Mesothelial cell of epicardium (in vitro differentiated cells): ENCODE measurements at regions not wholly inside any gene's neighbourhood (a gene's known extent, or its start where the extent isn't known, plus 50 kb on each side); places are given as distances from the start of the nearest gene placed in this dataset.

Source experiments
- DNase-seq, 2 experiments: peaks; one replicate each; pipeline ENCODE4 v3.0.0; 2021; ENCODE audit warnings: low spot score in 2 of 2; ENCODE audit not compliant: unreplicated experiment in 2 of 2
- H3K27ac Mint-ChIP-seq: 2 replicates; pipeline ENCODE4 v1.8.0; 2021; ENCODE audit warnings: mixed read lengths
- H3K27me3 Mint-ChIP-seq: 2 replicates; pipeline ENCODE4 v1.8.0; 2021; ENCODE audit warnings: low read depth, mixed read lengths
- H3K36me3 Mint-ChIP-seq: 2 replicates; pipeline ENCODE4 v1.8.0; 2021; ENCODE audit warnings: mixed read lengths
- H3K4me1 Mint-ChIP-seq: 2 replicates; pipeline ENCODE4 v1.8.0; 2021; ENCODE audit warnings: mixed read lengths
- H3K4me3 Mint-ChIP-seq: 2 replicates; pipeline ENCODE4 v1.8.0; 2021; ENCODE audit warnings: mild to moderate bottlenecking, moderate library complexity, mixed read lengths
- H3K9me3 Mint-ChIP-seq: 2 replicates; pipeline ENCODE4 v1.8.0; 2021; ENCODE audit warnings: mixed read lengths
- CTCF ChIP-seq: fragments of 200-600 bp; sonication (generic); IDR thresholded peaks from one replicate; pipeline ENCODE4 v1.5.0; 2021; ENCODE audit warnings: antibody characterized with exemption; ENCODE audit not compliant: unreplicated experiment

- H3K36me3 Mint-ChIP-seq: no peaks in the 10 kb centered on the region
- no peak overlapping the region for H3K4me3 Mint-ChIP-seq
- TF ChIP-seq CTCF: no peak
- no peaks in the 10 kb centered on the region for H3K27me3 Mint-ChIP-seq
- no peak for DNase-seq
- peaks cover 3% of the 10 kb centered on the region for H3K9me3 Mint-ChIP-seq
- H3K4me1 Mint-ChIP-seq: peaks cover 8% of the 10 kb centered on the region
- H3K27ac Mint-ChIP-seq: no peak overlapping the region
Measured at GRCh38 chr7:121563177-121563576, 167.1 kb upstream of the FAM3C start.

GRCh38 chr7:121562259-121562658, 166.2 kb upstream of the FAM3C start:
- H3K4me1 Mint-ChIP-seq: peaks cover 8% of the 10 kb centered on the region
- no peaks in the 10 kb centered on the region for H3K36me3 Mint-ChIP-seq

GRCh38 chr7:121561717-121562116, 165.6 kb upstream of the FAM3C start:
- no peak overlapping the region for H3K27ac Mint-ChIP-seq

More at GRCh38 chr7:121562259-121562658, 166.2 kb upstream of the FAM3C start:
- Mint-ChIP-seq H3K9me3 (no peaks in the 10 kb centered on the region), H3K27me3 (no peaks in the 10 kb centered on the region), H3K27ac (no peak overlapping the region), H3K4me3 (no peak overlapping the region)
- DNase-seq: no peak
- no peak for TF ChIP-seq CTCF

GRCh38 chr7:121560267-121560990, 164.3 kb upstream of the FAM3C start:
- H3K9me3 Mint-ChIP-seq: no peaks in the 10 kb centered on the region
- no peak for DNase-seq
- peaks cover 8% of the 10 kb centered on the region for H3K4me1 Mint-ChIP-seq
- H3K4me3 Mint-ChIP-seq: no peak overlapping the region
- no peaks in the 10 kb centered on the region for H3K36me3 Mint-ChIP-seq
- H3K27me3 Mint-ChIP-seq: no peaks in the 10 kb centered on the region
- H3K27ac Mint-ChIP-seq: no peak overlapping the region
- TF ChIP-seq CTCF: no peak

More at GRCh38 chr7:121561717-121562116, 165.6 kb upstream of the FAM3C start:
- DNase-seq: no peak
- H3K27me3 Mint-ChIP-seq: no peaks in the 10 kb centered on the region
- no peak overlapping the region for H3K4me3 Mint-ChIP-seq
- no peaks in the 10 kb centered on the region for H3K9me3 Mint-ChIP-seq
- H3K36me3 Mint-ChIP-seq: no peaks in the 10 kb centered on the region
- no peak for TF ChIP-seq CTCF
- H3K4me1 Mint-ChIP-seq: peaks cover 8% of the 10 kb centered on the region

GRCh38 chr7:121558288-121558687, 162.2 kb upstream of the FAM3C start:
- Mint-ChIP-seq H3K4me1 (peaks cover 8% of the 10 kb centered on the region), H3K9me3 (no peaks in the 10 kb centered on the region), H3K4me3 (no peak overlapping the region), H3K27ac (no peak overlapping the region), H3K27me3 (no peaks in the 10 kb centered on the region), H3K36me3 (no peaks in the 10 kb centered on the region)
- no peak for DNase-seq
- no peak for TF ChIP-seq CTCF
